ENCODE measurements at regions not wholly inside any gene's neighbourhood (a gene's known extent, or its start where the extent isn't known, plus 50 kb on each side); places are given as distances from the start of the nearest gene placed in this dataset.

DNA sequence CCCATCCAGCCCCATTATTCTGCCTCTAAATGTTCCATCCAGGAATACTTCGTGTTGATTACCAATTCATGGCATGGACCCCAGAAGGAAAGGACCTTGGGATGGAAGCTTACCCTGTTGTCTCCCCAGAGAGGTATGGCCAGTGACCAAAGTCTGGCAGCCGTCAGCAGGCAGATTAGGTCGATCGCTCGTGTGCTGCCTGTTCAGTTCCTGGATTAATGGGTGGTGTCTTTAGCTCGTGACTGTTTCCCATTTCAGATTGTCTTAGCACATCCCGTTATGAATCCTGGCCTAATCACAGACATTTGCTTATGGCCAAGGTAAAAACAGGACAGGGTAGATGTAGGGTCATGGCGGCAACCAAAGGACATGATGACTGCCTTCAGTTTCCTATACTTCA, 122.9 kb upstream of the NTF3 start:
- TF ChIP-seq, protein P1, sequence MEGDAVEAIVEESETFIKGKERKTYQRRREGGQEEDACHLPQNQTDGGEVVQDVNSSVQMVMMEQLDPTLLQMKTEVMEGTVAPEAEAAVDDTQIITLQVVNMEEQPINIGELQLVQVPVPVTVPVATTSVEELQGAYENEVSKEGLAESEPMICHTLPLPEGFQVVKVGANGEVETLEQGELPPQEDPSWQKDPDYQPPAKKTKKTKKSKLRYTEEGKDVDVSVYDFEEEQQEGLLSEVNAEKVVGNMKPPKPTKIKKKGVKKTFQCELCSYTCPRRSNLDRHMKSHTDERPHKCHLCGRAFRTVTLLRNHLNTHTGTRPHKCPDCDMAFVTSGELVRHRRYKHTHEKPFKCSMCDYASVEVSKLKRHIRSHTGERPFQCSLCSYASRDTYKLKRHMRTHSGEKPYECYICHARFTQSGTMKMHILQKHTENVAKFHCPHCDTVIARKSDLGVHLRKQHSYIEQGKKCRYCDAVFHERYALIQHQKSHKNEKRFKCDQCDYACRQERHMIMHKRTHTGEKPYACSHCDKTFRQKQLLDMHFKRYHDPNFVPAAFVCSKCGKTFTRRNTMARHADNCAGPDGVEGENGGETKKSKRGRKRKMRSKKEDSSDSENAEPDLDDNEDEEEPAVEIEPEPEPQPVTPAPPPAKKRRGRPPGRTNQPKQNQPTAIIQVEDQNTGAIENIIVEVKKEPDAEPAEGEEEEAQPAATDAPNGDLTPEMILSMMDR (conservative IDR thresholded peaks at IDR 0.05; ENCODE audit: low read length) = no peak
- TF ChIP-seq EZH2phosphoT487 (IDR thresholded peaks at IDR 0.05; ENCODE audit: borderline replicate concordance, low read depth, low read length) = no peak

All from OCI-LY7 (cell line).